Colonic mucosa (tissue), 4 donors: ENCODE measurements at regions not wholly inside any gene's neighbourhood (a gene's known extent, or its start where the extent isn't known, plus 50 kb on each side); places are given as distances from the start of the nearest gene placed in this dataset.

ENCODE experiments used
- DNase-seq: peaks from one replicate; pipeline ENCODE4 v3.0.0-alpha.2; 2020
- H3K27ac ChIP-seq: fragments of 200-600 bp; one replicate; pipeline ENCODE4 v1.8.0; 2021
- H3K27me3 ChIP-seq: fragments of 200-600 bp; one replicate; pipeline ENCODE4 v1.8.0; 2021
- H3K36me3 ChIP-seq: fragments of 200-600 bp; one replicate; pipeline ENCODE4 v1.8.0; 2021
- H3K4me1 ChIP-seq: fragments of 200-600 bp; one replicate; pipeline ENCODE4 v1.8.0; 2021; ENCODE audit warnings: mild to moderate bottlenecking
- H3K4me3 ChIP-seq: fragments of 200-600 bp; one replicate; pipeline ENCODE4 v1.8.0; 2021
- H3K9ac ChIP-seq, 2 donors: one replicate each; pipeline ENCODE4 v1.7.0; 2013; ENCODE audit warnings: control low read depth in 2 of 2, low read depth in 2 of 2, low read length in 2 of 2
- H3K9me3 ChIP-seq: fragments of 200-600 bp; one replicate; pipeline ENCODE4 v1.8.0; 2021
- CTCF ChIP-seq: fragments of 200-600 bp; IDR thresholded peaks from one replicate; pipeline ENCODE4 v1.8.0; 2022; ENCODE audit warnings: antibody characterized with exemption, mild to moderate bottlenecking
- intact Hi-C: fragments of 100-400 bp; cut with DNase I; formaldehyde crosslinking; loops from one replicate; pipeline ENCODE4 v1.14.1; 2022
- donor health status: healthy.
- donor health status: DM: no; HTN: no; CAD: no.
- donor health status: DM: no; HTN: no; CAD: no.

- intact Hi-C loops, result no loop called here
- Histone ChIP-seq H3K27ac (no peak overlapping the region), H3K9me3 (no peaks in the 10 kb centered on the region), H3K4me1 (no peaks in the 10 kb centered on the region), H3K4me3 (no peak overlapping the region), H3K27me3 (no peaks in the 10 kb centered on the region), H3K9ac (no peak overlapping the region), H3K36me3 (no peaks in the 10 kb centered on the region)
- no peak for TF ChIP-seq CTCF
- no peak for DNase-seq
Observed at GRCh38 chr6:139510040-139510790, 135.8 kb upstream of the CITED2 start.

- Histone ChIP-seq H3K36me3 (no peaks in the 10 kb centered on the region), H3K9ac (no peak overlapping the region), H3K27ac (no peak overlapping the region), H3K27me3 (no peaks in the 10 kb centered on the region), H3K4me3 (no peak overlapping the region), H3K9me3 (no peaks in the 10 kb centered on the region), H3K4me1 (no peaks in the 10 kb centered on the region)
- TF ChIP-seq CTCF, result no peak
- intact Hi-C loops, result no loop called here
- DNase-seq, result no peak
Observed at GRCh38 chr6:139509167-139509566, 134.7 kb upstream of the CITED2 start.

GRCh38 chr6:139508576-139508975 is 134.1 kb upstream of the CITED2 start:
- Histone ChIP-seq H3K9ac (no peak overlapping the region), H3K9me3 (no peaks in the 10 kb centered on the region), H3K36me3 (no peaks in the 10 kb centered on the region), H3K4me1 (no peaks in the 10 kb centered on the region), H3K27me3 (no peaks in the 10 kb centered on the region), H3K27ac (no peak overlapping the region), H3K4me3 (no peak overlapping the region)
- no peak for DNase-seq
- TF ChIP-seq CTCF, result no peak
- intact Hi-C loops, result no loop called here

GRCh38 chr6:139508023-139508422 is 133.6 kb upstream of the CITED2 start:
- no peaks in the 10 kb centered on the region for H3K9me3 ChIP-seq
- no peak overlapping the region for H3K9ac ChIP-seq
- H3K27ac ChIP-seq, result no peak overlapping the region
- no peak for DNase-seq
- intact Hi-C loops, result no loop called here
- no peak for TF ChIP-seq CTCF
- no peak overlapping the region for H3K4me3 ChIP-seq
- no peaks in the 10 kb centered on the region for H3K4me1 ChIP-seq
- H3K36me3 ChIP-seq, result no peaks in the 10 kb centered on the region
- no peaks in the 10 kb centered on the region for H3K27me3 ChIP-seq

- H3K4me3 ChIP-seq, result no peak overlapping the region
- DNase-seq, result no peak
- no peaks in the 10 kb centered on the region for H3K27me3 ChIP-seq
- intact Hi-C loops, result no loop called here
- no peak for TF ChIP-seq CTCF
- no peaks in the 10 kb centered on the region for H3K9me3 ChIP-seq
- no peaks in the 10 kb centered on the region for H3K4me1 ChIP-seq
- H3K36me3 ChIP-seq, result no peaks in the 10 kb centered on the region
- H3K9ac ChIP-seq, result no peak overlapping the region
- no peak overlapping the region for H3K27ac ChIP-seq
Observed at GRCh38 chr6:139500977-139501376, 126.5 kb upstream of the CITED2 start.
